Inflammatory macrophage (primary cell): ENCODE measurements at regions not wholly inside any gene's neighbourhood (a gene's known extent, or its start where the extent isn't known, plus 50 kb on each side); places are given as distances from the start of the nearest gene placed in this dataset.

Experiments used
- DNase-seq, 2 donors: peaks; one replicate each; pipeline ENCODE4 v3.0.0-alpha.2; 2020 to 2022

DNA sequence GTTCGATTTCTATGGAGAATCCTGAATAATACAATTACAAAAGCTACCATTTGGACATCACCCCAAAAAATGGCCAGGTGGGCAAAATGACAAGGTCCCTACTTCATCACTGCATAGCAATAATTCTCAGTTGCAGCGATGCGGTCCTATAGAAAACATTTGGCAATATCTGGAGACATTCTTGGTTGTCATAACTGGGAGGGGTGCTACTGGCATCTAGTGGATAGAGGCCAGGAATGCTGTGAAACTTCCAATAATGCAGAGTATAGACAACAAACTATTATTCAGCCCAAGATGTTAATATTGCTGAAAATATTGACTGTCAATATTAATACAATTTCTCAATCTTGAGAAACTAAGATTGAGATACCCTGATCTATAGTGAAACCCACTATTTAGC lies 637.8 kb upstream of the PKDCC start:
- no peak for DNase-seq

GRCh38 chr2:41413813-41414485 lies 633.9 kb upstream of the PKDCC start:
- no peak for DNase-seq

- peak; percentile 61 to 65 for DNase-seq
Measured at GRCh38 chr2:41414486-41415230, 633.2 kb upstream of the PKDCC start.

DNA sequence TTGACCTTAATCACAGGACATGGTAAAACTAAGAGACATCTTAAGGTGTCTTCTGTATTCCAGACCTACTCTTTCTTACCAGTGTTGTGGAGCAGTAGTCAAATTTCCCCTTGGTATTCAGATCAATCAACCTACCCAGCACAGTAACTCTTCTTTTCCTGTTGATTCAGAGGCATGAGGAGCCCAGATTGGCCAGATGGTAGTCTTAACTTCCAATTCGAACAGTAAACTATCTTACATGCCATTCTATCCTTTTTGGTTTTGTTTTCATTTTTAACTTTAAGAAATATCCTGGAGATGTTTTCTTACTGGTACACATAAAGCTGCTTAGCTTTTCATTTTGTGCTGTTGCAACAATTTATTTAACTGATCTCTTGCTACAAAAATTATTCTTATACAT lies 630.3 kb upstream of the PKDCC start:
- no peak for DNase-seq

DNA sequence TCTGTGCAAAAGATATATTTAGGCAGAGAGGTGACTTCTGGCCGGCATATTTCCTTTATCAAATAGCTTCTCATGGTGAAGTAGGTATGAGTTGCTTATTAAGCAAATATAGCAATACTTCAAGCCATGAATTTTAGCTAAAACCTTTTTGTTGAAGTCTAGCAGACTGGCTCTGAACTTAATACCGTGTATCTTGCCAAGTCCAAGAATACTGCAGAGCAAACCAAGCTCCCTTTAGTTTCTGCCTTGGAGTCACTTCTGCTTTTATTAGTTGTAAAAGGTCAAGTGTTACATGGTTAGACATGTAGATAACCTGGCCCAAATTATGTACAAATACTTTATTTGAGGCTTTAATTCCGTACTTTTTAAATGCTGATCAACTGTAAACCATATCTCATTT lies 627.6 kb upstream of the PKDCC start:
- no peak for DNase-seq

DNA sequence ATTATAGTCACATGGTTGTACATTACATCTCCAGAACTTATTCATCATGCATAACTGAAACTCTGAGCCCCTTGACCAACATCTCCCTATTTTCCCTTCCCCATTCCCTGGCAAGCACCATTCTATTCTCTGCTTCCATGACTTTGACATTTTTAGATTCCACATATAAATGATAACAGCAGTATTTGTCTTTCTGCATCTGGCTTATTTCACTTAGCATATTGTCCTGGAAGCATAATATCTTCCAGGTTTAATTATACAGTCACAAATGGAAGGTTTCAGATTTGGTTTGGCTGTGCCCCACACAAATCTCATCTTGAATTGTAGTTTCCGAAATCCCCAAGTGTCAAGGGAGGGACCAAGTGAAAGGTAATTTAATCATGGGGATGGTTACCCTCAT lies 626.9 kb upstream of the PKDCC start:
- no peak for DNase-seq

GRCh38 chr2:41431756-41432155 lies 616.1 kb upstream of the PKDCC start:
- DNase-seq, result no peak

DNA sequence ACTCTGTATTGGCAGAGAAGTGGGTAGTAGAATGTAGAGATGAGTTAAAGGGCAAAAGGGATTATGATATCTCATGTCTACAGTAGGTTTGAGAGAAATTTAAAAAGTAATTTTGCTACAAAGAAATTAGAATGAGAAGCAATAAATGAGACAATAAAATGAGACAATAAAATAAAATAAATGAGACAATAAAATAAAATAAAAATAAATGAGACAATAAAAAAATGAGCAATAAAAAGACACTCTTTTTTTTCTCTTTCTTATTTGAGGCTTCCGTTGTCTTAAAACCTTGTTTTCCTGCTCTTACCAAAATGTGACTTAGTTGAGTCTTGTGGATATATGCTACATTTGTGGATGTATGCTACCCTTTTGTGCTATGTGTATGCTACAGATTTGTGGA lies 615.4 kb upstream of the PKDCC start:
- no peak for DNase-seq

DNA sequence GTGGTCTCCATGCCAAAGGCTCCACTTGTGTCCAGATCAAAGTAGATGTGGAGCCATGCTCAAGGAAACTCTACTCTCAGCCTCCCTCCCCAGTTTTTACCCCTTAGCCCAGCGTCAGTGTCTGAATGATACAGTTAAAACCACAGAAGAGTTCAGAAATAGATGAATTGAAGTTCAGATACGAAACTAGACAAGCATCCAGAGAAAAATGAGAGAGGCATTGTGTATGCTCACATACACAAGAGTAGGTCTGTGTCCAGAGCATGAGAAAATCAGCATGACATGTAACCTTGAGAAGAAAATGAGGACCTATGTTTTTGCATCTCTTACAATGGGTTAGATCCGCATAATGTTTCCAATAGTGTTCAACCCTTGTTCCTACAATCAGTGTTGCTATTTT lies 612.8 kb upstream of the PKDCC start:
- no peak for DNase-seq

GRCh38 chr2:41441958-41442357 lies 605.9 kb upstream of the PKDCC start:
- no peak for DNase-seq

GRCh38 chr2:41445865-41446264 lies 602.0 kb upstream of the PKDCC start:
- no peak for DNase-seq

- DNase-seq, result no peak
Measured at GRCh38 chr2:41446266-41446665, 601.6 kb upstream of the PKDCC start.

GRCh38 chr2:41448221-41448620 lies 599.6 kb upstream of the PKDCC start:
- DNase-seq, result no peak

DNA sequence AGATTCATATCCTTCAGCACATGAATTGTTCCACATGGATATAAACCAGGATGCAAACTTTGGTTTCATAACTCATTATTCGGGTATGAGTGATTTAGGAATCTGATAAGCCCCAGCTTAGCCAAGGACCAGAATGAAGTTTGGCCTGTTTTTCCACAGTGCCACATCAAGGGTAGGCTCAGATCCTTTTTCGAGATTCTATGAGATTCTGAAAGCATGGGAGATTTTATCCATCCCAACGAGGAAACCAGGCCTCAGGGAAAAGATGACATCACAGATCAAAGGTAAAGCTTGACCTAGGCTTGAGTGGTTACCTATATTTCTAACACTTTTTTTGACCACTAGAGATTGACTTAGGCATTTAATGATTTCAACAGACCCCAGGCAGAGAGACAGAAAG lies 590.8 kb upstream of the PKDCC start:
- no peak for DNase-seq

- no peak for DNase-seq
Measured at GRCh38 chr2:41460661-41461060, 587.2 kb upstream of the PKDCC start.

DNA sequence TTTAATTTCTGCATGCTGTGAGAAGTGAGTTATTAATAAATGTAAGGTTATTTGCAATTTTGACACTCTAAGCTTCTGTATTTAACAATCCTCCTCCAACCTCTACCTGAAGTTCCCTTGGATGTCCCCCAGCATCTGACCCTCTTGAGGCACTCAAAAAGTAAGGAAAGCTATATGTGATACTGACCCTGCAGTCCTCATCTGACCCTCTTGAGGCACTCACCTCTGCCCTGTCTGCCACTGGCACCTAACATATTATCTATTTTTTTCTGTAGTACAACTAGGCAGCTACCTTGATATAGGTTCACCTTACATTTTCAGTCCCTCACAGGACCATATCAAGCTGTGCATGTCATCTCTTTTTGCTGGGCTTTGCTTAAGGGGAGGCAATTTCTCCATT lies 583.4 kb upstream of the PKDCC start:
- no peak for DNase-seq

GRCh38 chr2:41475959-41476358 lies 571.9 kb upstream of the PKDCC start:
- DNase-seq, result peak; percentile 41 to 67

DNA sequence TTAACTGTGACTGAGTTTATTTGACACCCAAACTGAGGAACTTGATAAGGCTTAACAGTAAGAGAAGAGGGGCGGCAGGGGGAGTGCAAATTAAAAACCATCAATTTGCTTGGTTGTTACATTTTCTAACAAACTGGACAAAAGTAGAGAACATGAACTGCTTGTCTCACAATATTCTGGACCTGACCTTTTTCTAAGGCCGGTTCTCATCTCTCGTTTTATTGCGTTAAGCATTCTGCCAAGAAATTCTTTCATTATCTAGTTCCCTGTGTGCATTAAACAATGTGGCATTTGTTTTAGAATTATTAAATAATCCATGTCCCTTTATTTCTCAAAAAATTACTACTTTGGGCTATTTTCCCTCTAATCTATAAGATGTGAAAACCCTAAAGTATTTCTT lies 565.2 kb upstream of the PKDCC start:
- DNase-seq, result no peak

- DNase-seq, result no peak
Measured at GRCh38 chr2:41483226-41483625, 564.6 kb upstream of the PKDCC start.

DNA sequence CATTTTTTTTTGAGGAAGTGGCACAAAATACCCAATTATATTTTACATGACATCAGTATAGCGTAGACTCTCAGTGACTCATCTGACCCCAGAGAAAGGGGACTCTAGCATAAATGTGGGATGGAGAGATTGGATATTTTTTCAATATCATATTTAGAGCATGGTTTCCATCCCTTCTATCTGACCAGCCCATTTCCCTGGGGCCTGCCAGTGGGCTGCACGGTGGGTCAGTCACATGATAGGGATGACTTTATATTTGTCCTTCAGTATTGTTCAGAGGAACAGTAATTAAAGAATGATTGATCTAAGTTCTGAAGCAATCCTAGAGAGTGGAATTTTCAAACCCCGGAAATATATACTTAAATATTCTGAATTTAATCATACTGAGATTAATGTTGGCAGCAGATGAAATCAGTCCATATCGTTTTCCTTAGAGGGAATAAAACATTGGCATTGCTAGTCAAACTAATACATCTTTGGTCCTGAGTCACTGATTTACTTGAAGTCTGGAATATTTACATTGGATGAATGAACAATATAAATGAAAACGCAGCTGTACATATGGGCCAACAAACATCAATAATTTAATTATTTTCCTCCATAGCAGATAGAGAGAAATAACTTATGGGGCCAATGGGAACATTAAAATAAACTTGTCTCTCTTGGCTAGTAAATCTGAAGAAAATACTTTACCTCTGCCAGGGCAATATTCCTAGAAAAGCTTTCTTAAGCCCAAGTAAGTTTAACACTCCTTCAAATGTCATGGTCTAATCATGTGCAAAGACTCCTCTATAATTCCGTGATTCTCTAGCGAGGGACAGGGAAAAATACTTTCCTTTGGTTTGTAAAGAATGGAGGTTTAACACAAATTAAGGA lies 563.6 kb upstream of the PKDCC start:
- no peak for DNase-seq

GRCh38 chr2:41484858-41485234 lies 563.0 kb upstream of the PKDCC start:
- DNase-seq, result no peak

DNA sequence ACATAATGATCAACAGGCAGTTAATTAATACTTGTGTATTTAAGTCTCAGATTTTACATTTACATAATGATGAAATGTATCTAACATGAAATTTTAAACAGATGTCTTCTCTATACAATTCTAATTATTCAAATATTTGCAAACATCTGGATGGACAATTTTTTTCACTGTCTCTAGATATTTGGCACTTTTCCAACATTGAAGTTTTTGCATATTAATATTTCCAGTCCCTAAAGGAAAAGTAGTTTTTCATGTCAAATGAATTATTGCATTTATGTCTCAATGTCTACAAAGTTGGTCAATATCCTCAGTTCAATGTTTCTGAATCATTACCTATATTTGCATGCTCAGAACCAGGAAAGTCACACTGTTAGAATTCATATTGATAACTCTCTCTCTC lies 560.9 kb upstream of the PKDCC start:
- no peak for DNase-seq

DNA sequence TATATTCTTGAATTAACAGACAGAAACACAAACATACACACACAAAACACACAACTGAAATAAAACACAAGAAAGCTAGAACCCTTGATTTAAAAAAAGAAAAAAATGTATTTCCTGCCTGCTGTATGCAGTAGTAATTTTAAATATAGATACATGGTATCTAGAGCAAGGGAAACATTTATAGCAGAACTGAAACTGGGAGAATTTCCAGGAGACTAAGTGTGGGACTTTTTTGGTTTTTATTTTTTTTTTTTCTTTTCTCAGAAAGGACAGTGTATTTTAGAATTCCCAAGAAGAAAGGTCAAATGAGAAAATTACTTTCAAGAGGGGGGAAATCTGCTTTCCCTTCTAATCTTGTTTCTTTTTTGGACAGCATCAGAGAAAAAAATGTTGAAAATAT lies 558.9 kb upstream of the PKDCC start:
- DNase-seq, result no peak

DNA sequence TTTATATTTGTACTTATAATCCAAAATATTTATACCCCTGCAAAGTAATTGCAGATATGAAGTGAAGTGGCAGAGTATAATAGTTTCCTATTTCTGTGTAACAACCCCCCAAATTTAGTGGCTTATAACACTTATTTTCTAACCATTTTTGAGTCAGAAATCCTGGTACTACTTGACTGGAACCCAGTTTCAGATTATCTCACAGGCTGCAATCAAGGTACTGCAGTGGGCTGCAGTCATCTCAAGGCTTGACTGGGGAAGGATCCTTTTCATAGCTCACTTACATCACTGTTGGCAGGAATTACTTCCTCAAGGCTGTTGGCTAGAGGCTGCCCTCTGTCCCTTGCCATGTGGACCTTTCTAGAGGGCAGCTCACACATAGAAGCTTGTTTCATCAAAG lies 558.2 kb upstream of the PKDCC start:
- DNase-seq, result no peak
